ENCODE measurements at regions not wholly inside any gene's neighbourhood (a gene's known extent, or its start where the extent isn't known, plus 50 kb on each side); places are given as distances from the start of the nearest gene placed in this dataset.

GRCh38 chr15:95148183-95148582, 916.8 kb downstream of the MCTP2 start:
- no peak for TF ChIP-seq CTCF (IDR thresholded peaks at IDR 0.05)
- TF ChIP-seq POLR2A (IDR thresholded peaks at IDR 0.05) = no peak

Data from body of pancreas (tissue), 4 donors.